Sigmoid colon (tissue), 4 donors: ENCODE measurements at regions not wholly inside any gene's neighbourhood (a gene's known extent, or its start where the extent isn't known, plus 50 kb on each side); places are given as distances from the start of the nearest gene placed in this dataset.

Experiments
- EP300 ChIP-seq, 4 donors: sonication (generic); formaldehyde crosslinking; IDR thresholded peaks; one replicate each; pipeline ENCODE4 v1.6.1; 2017; ENCODE audit warnings: antibody characterized with exemption in 4 of 4
- POLR2A ChIP-seq, 2 donors: fragments of 450-650 bp; IDR thresholded peaks; one replicate each; pipeline ENCODE4 v1.6.1; 2016; ENCODE audit warnings: antibody characterized with exemption in 2 of 2, mild to moderate bottlenecking in 2 of 2, moderate library complexity in 2 of 2
- TF ChIP-seq, protein P1 (sequence below), 4 experiments: fragments of 450-650 bp in 3 of 4; fragments of 200-600 bp in 1 of 4; IDR thresholded peaks; one replicate each; pipeline ENCODE4 v1.5.1; 2016 to 2019; ENCODE audit warnings: antibody characterized with exemption in 4 of 4, mild to moderate bottlenecking in 3 of 4, moderate library complexity in 2 of 4

DNA sequence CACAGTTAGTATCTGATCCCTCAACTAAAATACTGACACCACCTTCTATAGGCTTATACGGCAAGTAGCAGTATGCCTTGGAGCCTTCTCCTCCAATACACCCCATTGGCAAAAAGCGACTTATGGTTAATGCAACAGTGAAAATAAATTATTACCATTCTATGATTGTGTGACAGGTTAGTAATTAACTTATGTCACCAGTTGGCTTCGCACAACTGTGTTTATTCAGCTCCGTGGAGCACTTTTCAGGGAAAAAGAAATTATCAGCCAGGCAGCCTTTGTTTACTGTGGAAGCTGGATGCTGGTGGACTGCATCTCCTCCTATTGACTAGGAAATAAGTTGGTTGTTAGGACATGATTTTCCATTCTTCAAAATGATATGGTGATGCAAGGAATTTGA is 833.8 kb upstream of the RBFOX1 start:
- TF ChIP-seq, protein P1, sequence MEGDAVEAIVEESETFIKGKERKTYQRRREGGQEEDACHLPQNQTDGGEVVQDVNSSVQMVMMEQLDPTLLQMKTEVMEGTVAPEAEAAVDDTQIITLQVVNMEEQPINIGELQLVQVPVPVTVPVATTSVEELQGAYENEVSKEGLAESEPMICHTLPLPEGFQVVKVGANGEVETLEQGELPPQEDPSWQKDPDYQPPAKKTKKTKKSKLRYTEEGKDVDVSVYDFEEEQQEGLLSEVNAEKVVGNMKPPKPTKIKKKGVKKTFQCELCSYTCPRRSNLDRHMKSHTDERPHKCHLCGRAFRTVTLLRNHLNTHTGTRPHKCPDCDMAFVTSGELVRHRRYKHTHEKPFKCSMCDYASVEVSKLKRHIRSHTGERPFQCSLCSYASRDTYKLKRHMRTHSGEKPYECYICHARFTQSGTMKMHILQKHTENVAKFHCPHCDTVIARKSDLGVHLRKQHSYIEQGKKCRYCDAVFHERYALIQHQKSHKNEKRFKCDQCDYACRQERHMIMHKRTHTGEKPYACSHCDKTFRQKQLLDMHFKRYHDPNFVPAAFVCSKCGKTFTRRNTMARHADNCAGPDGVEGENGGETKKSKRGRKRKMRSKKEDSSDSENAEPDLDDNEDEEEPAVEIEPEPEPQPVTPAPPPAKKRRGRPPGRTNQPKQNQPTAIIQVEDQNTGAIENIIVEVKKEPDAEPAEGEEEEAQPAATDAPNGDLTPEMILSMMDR (IDR thresholded peaks at IDR 0.05) = no peak
- TF ChIP-seq POLR2A (IDR thresholded peaks at IDR 0.05) (no peak), EP300 (IDR thresholded peaks at IDR 0.05) (no peak)
